NCI-H146 (cell line): ENCODE measurements at regions not wholly inside any gene's neighbourhood (a gene's known extent, or its start where the extent isn't known, plus 50 kb on each side); places are given as distances from the start of the nearest gene placed in this dataset.
A peak's percentile ranks its signal among the peaks of the same experiment; 100 is the strongest.

Experiments
- DNase-seq: peaks from one replicate; lab custom pipeline; 2025; lab: John Stamatoyannopoulos, UW

GRCh38 chr13:72120632-72121031, 253.6 kb upstream of the DACH1 start:
- DNase-seq = no peak

- DNase-seq = no peak
These were observed 246.9 kb upstream of the DACH1 start for GRCh38 chr13:72113931-72114330.

GRCh38 chr13:72113076-72113475, 246.1 kb upstream of the DACH1 start:
- DNase-seq = no peak

- no peak for DNase-seq
These were observed 245.2 kb upstream of the DACH1 start for GRCh38 chr13:72112216-72112615.

- DNase-seq = no peak
These were observed 242.9 kb upstream of the DACH1 start for GRCh38 chr13:72109863-72110262.

- DNase-seq = no peak
These were observed 237.7 kb upstream of the DACH1 start for GRCh38 chr13:72104656-72105180.

GRCh38 chr13:72101768-72102400, 234.9 kb upstream of the DACH1 start:
- DNase-seq = no peak

GRCh38 chr13:72100339-72100738, 233.3 kb upstream of the DACH1 start:
- no peak for DNase-seq

- DNase-seq = peak; percentile 5
These were observed 230.6 kb upstream of the DACH1 start for GRCh38 chr13:72097568-72097967.

- DNase-seq = no peak
These were observed 226.3 kb upstream of the DACH1 start for GRCh38 chr13:72093262-72093661.

- DNase-seq = no peak
These were observed 207.7 kb upstream of the DACH1 start for GRCh38 chr13:72074663-72075062.

GRCh38 chr13:72072261-72072660, 205.3 kb upstream of the DACH1 start:
- no peak for DNase-seq

- peak; percentile 19 for DNase-seq
These were observed 204.7 kb upstream of the DACH1 start for GRCh38 chr13:72071713-72072112.

GRCh38 chr13:72062566-72062965, 195.6 kb upstream of the DACH1 start:
- peak; percentile 58 for DNase-seq

- DNase-seq = no peak
These were observed 194.6 kb upstream of the DACH1 start for GRCh38 chr13:72061613-72062012.

- no peak for DNase-seq
These were observed 183.2 kb upstream of the DACH1 start for GRCh38 chr13:72050251-72050650.

GRCh38 chr13:72043366-72043765, 176.4 kb upstream of the DACH1 start:
- DNase-seq = no peak

- DNase-seq = no peak
These were observed 174.2 kb upstream of the DACH1 start for GRCh38 chr13:72041165-72041564.

GRCh38 chr13:72039126-72039525, 172.1 kb upstream of the DACH1 start:
- no peak for DNase-seq

GRCh38 chr13:72029981-72030380, 163.0 kb upstream of the DACH1 start:
- DNase-seq = no peak

- DNase-seq = no peak
These were observed 158.8 kb upstream of the DACH1 start for GRCh38 chr13:72025836-72026235.

GRCh38 chr13:72023895-72024294, 156.9 kb upstream of the DACH1 start:
- peak; percentile 13 for DNase-seq

- no peak for DNase-seq
These were observed 138.5 kb upstream of the DACH1 start for GRCh38 chr13:72005455-72005854.

GRCh38 chr13:72004784-72005374, 137.9 kb upstream of the DACH1 start:
- DNase-seq = no peak
